ENCODE measurements at regions not wholly inside any gene's neighbourhood (a gene's known extent, or its start where the extent isn't known, plus 50 kb on each side); places are given as distances from the start of the nearest gene placed in this dataset.

DNA sequence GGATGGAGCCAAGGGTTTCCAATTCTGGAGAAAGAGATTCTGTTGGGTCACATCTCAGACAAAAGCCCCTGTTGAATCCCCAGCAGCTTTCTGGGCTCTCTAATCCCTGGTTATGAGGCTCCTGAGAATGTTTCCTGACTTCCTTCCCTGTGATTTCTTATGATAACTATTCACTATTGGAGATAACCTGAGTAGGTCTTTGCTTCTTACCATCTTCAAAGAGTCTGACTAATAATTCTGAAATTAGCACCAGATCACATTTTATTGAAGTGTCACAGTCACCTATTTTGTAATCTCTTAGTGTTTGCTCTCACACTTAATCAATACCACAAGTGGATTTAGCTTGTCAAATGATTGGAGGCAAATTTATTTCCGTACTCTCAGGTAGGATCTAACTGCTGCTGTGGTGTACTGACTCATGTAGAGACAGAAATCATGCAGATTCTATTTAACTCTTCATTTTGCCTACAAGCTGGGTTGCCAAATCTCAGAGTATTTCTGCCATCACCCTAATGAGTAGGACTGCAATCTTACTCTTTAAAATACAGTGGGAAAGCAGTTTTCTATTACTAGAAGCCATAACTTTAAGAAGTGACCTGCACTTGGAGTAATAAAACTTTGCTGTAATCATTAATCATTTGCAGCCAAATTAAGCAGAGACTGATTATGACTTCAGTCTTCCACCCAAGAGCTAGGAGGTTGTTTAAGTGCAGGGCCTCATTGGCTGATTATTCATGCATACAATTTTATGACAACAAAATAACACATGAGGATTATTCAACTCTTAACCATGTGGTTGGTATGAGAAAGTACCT is 422.1 kb downstream of the EPM2A start:
- DNase-seq (ENCODE audit: low read depth), result peak; percentile 96

- DNase-seq (ENCODE audit: low read depth), result peak; percentile 14
Measured at GRCh38 chr6:145315982-145316600, 419.2 kb downstream of the EPM2A start.

DNA sequence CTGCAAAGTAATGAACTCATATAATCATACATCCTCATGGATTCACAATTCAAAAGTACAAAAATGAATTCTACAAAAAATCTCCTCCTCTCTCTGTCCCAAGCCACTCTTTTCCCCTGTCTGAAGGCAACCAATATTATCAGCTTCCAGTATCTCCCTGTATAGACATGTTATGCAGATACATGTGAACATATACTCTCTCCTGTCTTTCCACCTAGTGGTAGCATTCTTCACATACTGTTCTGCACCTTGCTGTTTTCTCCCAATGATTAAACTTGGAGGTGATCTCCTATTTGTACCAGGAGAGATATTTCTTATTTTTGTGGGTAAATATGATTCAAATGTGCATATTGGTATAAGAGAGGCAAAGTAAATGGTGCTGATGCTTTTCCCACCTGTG is 416.4 kb downstream of the EPM2A start:
- DNase-seq (ENCODE audit: low read depth), result no peak

- DNase-seq (ENCODE audit: low read depth), result no peak
Measured at GRCh38 chr6:145319605-145320004, 415.7 kb downstream of the EPM2A start.

- DNase-seq (ENCODE audit: low read depth), result no peak
Measured at GRCh38 chr6:145323646-145324045, 411.7 kb downstream of the EPM2A start.

DNA sequence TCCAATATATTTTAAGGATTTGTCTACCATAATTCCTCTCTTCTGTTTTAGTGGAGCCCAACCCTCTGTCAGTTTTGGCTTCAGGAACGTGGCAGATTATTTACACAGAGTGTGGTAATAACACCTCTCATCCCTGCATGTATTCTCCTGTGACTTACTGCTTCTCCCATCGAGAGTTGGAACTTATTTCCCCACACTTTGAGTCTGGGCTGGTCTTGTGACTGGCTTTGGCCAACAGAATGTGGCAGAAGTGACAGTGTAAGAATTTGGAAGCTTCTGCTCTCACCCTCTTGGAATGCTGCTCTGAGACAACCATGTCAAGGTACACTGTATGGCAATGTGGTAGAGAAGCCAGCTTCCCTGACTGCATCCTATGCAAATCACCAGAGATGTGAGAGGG is 407.7 kb downstream of the EPM2A start:
- DNase-seq (ENCODE audit: low read depth), result no peak

- DNase-seq (ENCODE audit: low read depth), result no peak
Measured at GRCh38 chr6:145329257-145329656, 406.1 kb downstream of the EPM2A start.

GRCh38 chr6:145331066-145331465 is 404.3 kb downstream of the EPM2A start:
- DNase-seq (ENCODE audit: low read depth), result no peak

- peak; percentile 2 for DNase-seq (ENCODE audit: low read depth)
Measured at GRCh38 chr6:145332011-145332410, 403.3 kb downstream of the EPM2A start.

DNA sequence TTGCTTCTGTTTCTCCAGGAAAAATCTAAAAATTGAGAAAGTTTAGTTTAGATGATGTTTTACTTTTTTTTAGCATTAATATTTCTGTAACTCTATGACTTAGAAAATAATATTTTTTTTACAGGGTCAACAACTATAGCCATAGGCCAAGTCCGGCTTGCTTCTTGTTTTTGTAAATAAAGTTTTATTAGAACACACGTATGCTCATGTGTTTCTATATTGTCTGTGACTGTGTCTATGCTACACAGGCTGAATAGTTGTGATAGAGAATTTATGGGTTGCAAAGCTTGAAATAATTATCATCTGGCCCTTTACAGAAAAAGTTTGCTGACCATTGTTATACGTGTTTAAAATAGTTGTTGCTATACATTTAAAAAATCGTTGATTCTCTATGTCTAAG is 399.2 kb downstream of the EPM2A start:
- DNase-seq (ENCODE audit: low read depth), result no peak

- no peak for DNase-seq (ENCODE audit: low read depth)
Measured at GRCh38 chr6:145339089-145339488, 396.2 kb downstream of the EPM2A start.

GRCh38 chr6:145340256-145340655 is 395.1 kb downstream of the EPM2A start:
- DNase-seq (ENCODE audit: low read depth), result no peak

- DNase-seq (ENCODE audit: low read depth), result no peak
Measured at GRCh38 chr6:145345094-145345493, 390.2 kb downstream of the EPM2A start.

GRCh38 chr6:145347216-145347615 is 388.1 kb downstream of the EPM2A start:
- no peak for DNase-seq (ENCODE audit: low read depth)

DNA sequence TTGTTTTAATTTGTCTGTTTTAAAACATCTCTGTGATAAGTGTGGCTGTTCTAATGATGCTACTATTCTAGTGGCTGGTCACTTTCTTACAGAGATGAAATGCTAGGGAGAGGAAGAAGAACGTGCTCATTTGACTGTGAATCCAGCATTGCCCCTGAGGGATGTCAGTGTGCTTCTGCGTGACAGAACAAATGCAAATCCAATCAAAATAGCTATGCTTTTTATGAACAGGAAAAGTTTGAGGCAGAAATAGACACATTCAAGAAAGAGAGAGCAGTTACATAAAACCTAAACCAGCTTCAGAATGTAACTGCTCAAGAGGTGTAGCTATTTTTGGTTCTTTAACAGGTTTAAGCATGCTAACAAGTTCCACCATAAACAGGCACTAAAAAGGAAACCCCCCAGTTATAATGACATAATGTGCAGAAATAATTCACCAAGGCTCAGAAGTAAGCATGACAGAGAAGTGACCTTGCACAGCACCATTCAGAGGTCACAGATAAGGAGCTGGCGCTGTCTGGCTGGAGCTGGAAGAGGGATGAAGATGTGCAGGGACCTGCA is 385.3 kb downstream of the EPM2A start:
- DNase-seq (ENCODE audit: low read depth), result no peak

GRCh38 chr6:145350928-145351327 is 384.4 kb downstream of the EPM2A start:
- DNase-seq (ENCODE audit: low read depth), result no peak

DNA sequence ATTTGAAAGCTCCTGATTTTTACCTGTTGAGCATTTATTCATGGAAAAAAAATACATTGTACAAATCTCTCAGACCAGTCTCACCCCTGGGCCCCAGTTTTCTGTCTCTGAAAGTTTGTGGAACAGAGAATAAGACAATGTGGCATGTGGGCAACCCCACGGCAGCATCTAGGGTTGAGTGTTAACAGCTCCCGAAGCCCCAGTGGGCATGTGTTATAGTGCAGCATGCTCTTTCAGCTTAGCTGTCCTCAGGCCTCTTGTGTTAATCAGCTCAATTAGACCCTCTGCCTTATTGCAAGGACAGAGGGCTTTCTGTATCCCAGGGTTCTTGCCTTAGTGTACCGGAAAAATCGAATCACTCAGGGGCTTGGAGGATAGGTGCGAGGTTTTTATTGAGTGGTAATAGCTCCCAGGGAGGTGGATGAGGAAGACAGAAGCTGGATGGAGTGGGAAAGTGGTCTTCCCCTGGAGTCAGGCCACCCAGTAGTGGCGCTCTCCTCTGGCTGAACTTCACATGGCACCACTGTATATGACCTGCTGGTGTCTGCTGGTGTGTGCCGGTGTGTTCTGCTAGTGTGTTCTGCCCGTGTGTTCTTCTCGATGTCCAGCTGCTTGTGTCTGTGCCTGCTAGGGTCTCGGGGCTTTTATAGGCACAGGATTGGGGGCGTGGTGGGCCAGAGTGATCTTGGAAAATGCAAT is 382.8 kb downstream of the EPM2A start:
- no peak for DNase-seq (ENCODE audit: low read depth)

DNA sequence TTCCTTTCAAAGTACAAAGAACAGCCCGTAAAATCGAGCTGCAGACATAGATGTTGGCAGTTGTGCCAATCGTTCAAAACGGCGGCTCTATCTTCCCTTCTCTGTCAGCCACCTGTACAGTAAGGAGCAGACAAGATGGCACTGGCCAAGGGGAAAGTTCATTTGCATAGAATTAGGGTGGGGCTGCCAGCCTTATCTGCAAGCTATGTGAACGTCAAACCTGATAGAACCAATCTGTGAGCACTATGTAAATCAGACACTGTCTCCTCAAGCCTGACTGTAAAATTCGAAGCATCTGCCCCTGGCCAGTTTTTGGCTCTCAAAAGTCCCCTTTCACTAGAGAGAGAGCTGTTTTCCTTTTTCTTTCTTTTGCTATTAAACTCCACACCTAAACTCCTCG is 374.5 kb downstream of the EPM2A start:
- DNase-seq (ENCODE audit: low read depth), result no peak

GRCh38 chr6:145367149-145367548 is 368.2 kb downstream of the EPM2A start:
- no peak for DNase-seq (ENCODE audit: low read depth)

DNA sequence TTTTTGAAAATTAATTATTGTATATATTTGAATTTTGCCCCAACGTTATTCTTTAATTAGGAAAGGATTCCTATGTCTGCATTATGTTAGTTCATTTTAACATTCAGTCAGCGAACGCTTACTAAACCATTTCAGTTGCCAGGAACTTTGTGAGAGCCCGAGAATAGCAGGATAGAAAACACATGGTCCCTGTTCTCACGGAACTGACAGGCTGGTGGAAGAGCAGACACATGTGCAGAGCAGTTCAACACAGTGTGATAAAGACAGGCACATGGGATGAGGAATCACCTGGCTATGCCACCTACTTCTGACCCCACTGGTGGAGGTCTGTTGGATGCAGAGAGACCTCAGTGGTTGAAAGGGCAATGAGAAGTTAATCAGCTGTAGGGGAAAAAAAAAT is 367.2 kb downstream of the EPM2A start:
- DNase-seq (ENCODE audit: low read depth), result no peak

DNA sequence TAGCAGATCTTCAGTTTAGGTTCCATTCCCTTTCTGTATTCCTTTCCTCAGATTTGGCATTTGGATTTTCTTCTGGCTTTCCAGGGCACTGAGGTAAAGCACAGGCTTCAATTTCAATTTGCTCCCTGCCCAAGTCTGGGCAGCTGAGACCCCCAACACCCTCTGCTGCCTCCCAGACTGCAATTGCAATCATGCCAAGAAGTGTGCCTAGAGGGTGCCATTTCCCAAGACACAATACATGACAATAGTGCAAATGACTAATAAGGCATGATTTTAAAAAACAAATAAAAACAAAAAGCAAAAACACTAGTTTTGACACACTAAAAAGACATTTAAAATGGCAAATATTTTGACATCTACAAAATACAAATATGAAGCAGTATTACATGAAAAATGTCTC is 364.8 kb downstream of the EPM2A start:
- no peak for DNase-seq (ENCODE audit: low read depth)

- peak; percentile 22 for DNase-seq (ENCODE audit: low read depth)
Measured at GRCh38 chr6:145372671-145373151, 362.6 kb downstream of the EPM2A start.

Measured in renal cortical epithelial cell (primary cell).